Thymus (tissue), 11 donors: ENCODE measurements at regions not wholly inside any gene's neighbourhood (a gene's known extent, or its start where the extent isn't known, plus 50 kb on each side); places are given as distances from the start of the nearest gene placed in this dataset.

Experiments used
- DNase-seq, 9 donors: peaks; one replicate each; pipeline ENCODE4 v3.0.0-alpha.2; 2013; ENCODE audit warnings: low spot score in 9 of 9, low read depth in 6 of 9, missing footprints in 1 of 9
- H3K27ac ChIP-seq, 2 donors: one replicate each; pipeline ENCODE4 v1.5.1; 2013; ENCODE audit warnings: control low read depth in 1 of 2, low read depth in 1 of 2, low read length in 1 of 2, mild to moderate bottlenecking in 1 of 2, moderate library complexity in 1 of 2
- H3K27me3 ChIP-seq, 2 donors: one replicate each; pipeline ENCODE4 v1.5.1; 2013; ENCODE audit warnings: low read length in 1 of 2; ENCODE audit not compliant: control insufficient read depth in 2 of 2, insufficient read depth in 1 of 2
- H3K36me3 ChIP-seq, 2 donors: one replicate each; pipeline ENCODE4 v1.5.1; 2013; ENCODE audit warnings: low read length in 1 of 2, mild to moderate bottlenecking in 1 of 2, moderate library complexity in 1 of 2; ENCODE audit not compliant: control insufficient read depth in 2 of 2, insufficient read depth in 2 of 2
- H3K4me1 ChIP-seq, 2 donors: one replicate each; pipeline ENCODE4 v1.5.1; 2013; ENCODE audit warnings: low read length in 2 of 2; ENCODE audit not compliant: control insufficient read depth in 2 of 2, insufficient read depth in 2 of 2
- H3K4me3 ChIP-seq, 2 donors: one replicate each; pipeline ENCODE4 v1.5.1; 2013; ENCODE audit warnings: low read length in 2 of 2, control low read depth in 1 of 2, mild to moderate bottlenecking in 1 of 2
- H3K9me3 ChIP-seq, 2 donors: one replicate each; pipeline ENCODE4 v1.5.1; 2013; ENCODE audit warnings: low read length in 1 of 2, mild to moderate bottlenecking in 1 of 2; ENCODE audit not compliant: control insufficient read depth in 2 of 2, insufficient read depth in 1 of 2
- WGBS: extraction: QIAGEN DNeasy Blood & Tissue Kit; methylation state at CpG from one replicate; pipeline ENCODE4 v1.1.7; 2013; 5-methylcytosine and 5-hydroxymethylcytosine counted together
- donor health status: healthy.

GRCh38 chr13:79171141-79172061 is 234.7 kb downstream of the RBM26 start:
- no peaks in the 10 kb centered on the region for H3K36me3 ChIP-seq
- H3K4me3 ChIP-seq, result no peak overlapping the region
- WGBS, result 44% methylated on average over 6 of the region's 6 CpGs
- no peak overlapping the region for H3K27ac ChIP-seq
- H3K27me3 ChIP-seq, result no peaks in the 10 kb centered on the region
- DNase-seq, result no peak
- H3K4me1 ChIP-seq, result no peaks in the 10 kb centered on the region
- H3K9me3 ChIP-seq, result no peaks in the 10 kb centered on the region

- H3K4me3 ChIP-seq, result no peak overlapping the region
- no peak for DNase-seq
- no peaks in the 10 kb centered on the region for H3K9me3 ChIP-seq
- H3K36me3 ChIP-seq, result no peaks in the 10 kb centered on the region
- H3K4me1 ChIP-seq, result no peaks in the 10 kb centered on the region
- no peak overlapping the region for H3K27ac ChIP-seq
- H3K27me3 ChIP-seq, result no peaks in the 10 kb centered on the region
Measured at GRCh38 chr13:79160818-79161217, 245.2 kb downstream of the RBM26 start.

GRCh38 chr13:79155883-79156282 is 250.2 kb downstream of the RBM26 start:
- DNase-seq, result no peak
- no peak overlapping the region for H3K27ac ChIP-seq
- WGBS, result 28% methylated on average over 2 of the region's 2 CpGs

GRCh38 chr13:79149210-79149609 is 256.8 kb downstream of the RBM26 start:
- H3K4me1 ChIP-seq, result no peaks in the 10 kb centered on the region
- no peak for DNase-seq
- WGBS, result 90% methylated on average over 1 of the region's 1 CpG

More at GRCh38 chr13:79155883-79156282, 250.2 kb downstream of the RBM26 start:
- Histone ChIP-seq H3K4me3 (no peak overlapping the region), H3K9me3 (no peaks in the 10 kb centered on the region), H3K27me3 (no peaks in the 10 kb centered on the region), H3K4me1 (no peaks in the 10 kb centered on the region), H3K36me3 (no peaks in the 10 kb centered on the region)

GRCh38 chr13:79141082-79141481 is 265.0 kb downstream of the RBM26 start:
- H3K27me3 ChIP-seq, result no peaks in the 10 kb centered on the region
- no peaks in the 10 kb centered on the region for H3K36me3 ChIP-seq
- no peak overlapping the region for H3K4me3 ChIP-seq
- no peak for DNase-seq
- WGBS, result 91% methylated on average over 3 of the region's 3 CpGs
- H3K27ac ChIP-seq, result no peak overlapping the region
- no peaks in the 10 kb centered on the region for H3K9me3 ChIP-seq
- no peaks in the 10 kb centered on the region for H3K4me1 ChIP-seq

More at GRCh38 chr13:79149210-79149609, 256.8 kb downstream of the RBM26 start:
- no peaks in the 10 kb centered on the region for H3K27me3 ChIP-seq
- H3K4me3 ChIP-seq, result no peak overlapping the region
- H3K36me3 ChIP-seq, result no peaks in the 10 kb centered on the region
- H3K27ac ChIP-seq, result no peak overlapping the region
- no peaks in the 10 kb centered on the region for H3K9me3 ChIP-seq

GRCh38 chr13:79128158-79128557 is 277.9 kb downstream of the RBM26 start:
- no peak for DNase-seq
- 80% methylated on average over 2 of the region's 2 CpGs for WGBS

GRCh38 chr13:79126706-79127105 is 279.3 kb downstream of the RBM26 start:
- Histone ChIP-seq H3K36me3 (no peaks in the 10 kb centered on the region), H3K4me3 (no peak overlapping the region), H3K4me1 (no peaks in the 10 kb centered on the region), H3K27me3 (no peaks in the 10 kb centered on the region), H3K27ac (no peak overlapping the region), H3K9me3 (no peaks in the 10 kb centered on the region)
- WGBS, result 82% methylated on average over 1 of the region's 1 CpG
- DNase-seq, result no peak

More at GRCh38 chr13:79128158-79128557, 277.9 kb downstream of the RBM26 start:
- H3K36me3 ChIP-seq, result no peaks in the 10 kb centered on the region
- H3K4me3 ChIP-seq, result no peak overlapping the region
- no peaks in the 10 kb centered on the region for H3K4me1 ChIP-seq
- H3K27me3 ChIP-seq, result no peaks in the 10 kb centered on the region
- H3K9me3 ChIP-seq, result no peaks in the 10 kb centered on the region
- no peak overlapping the region for H3K27ac ChIP-seq

GRCh38 chr13:79124183-79124582 is 281.9 kb downstream of the RBM26 start:
- 97% methylated on average over 2 of the region's 2 CpGs for WGBS
- H3K27ac ChIP-seq, result no peak overlapping the region
- no peaks in the 10 kb centered on the region for H3K9me3 ChIP-seq
- H3K4me3 ChIP-seq, result no peak overlapping the region
- H3K36me3 ChIP-seq, result no peaks in the 10 kb centered on the region
- no peaks in the 10 kb centered on the region for H3K4me1 ChIP-seq
- no peaks in the 10 kb centered on the region for H3K27me3 ChIP-seq
- DNase-seq, result no peak

GRCh38 chr13:79121286-79121685 is 284.8 kb downstream of the RBM26 start:
- WGBS, result 80% methylated on average over 4 of the region's 4 CpGs
- H3K4me1 ChIP-seq, result no peaks in the 10 kb centered on the region
- H3K4me3 ChIP-seq, result no peak overlapping the region
- H3K27me3 ChIP-seq, result no peaks in the 10 kb centered on the region
- no peak for DNase-seq
- no peaks in the 10 kb centered on the region for H3K36me3 ChIP-seq
- no peaks in the 10 kb centered on the region for H3K9me3 ChIP-seq
- no peak overlapping the region for H3K27ac ChIP-seq
